Smooth muscle cell (in vitro differentiated cells): ENCODE measurements at regions not wholly inside any gene's neighbourhood (a gene's known extent, or its start where the extent isn't known, plus 50 kb on each side); places are given as distances from the start of the nearest gene placed in this dataset.

Source experiments
- DNase-seq: peaks from one replicate; lab custom pipeline; 2025; ENCODE audit not compliant: unreplicated experiment; lab: John Stamatoyannopoulos, UW
- H2AFZ ChIP-seq: fragments of 200-600 bp; sonication (generic); 2 replicates; pipeline ENCODE4 v1.6.0; 2016; ENCODE audit warnings: antibody characterized with exemption, low read depth, mild to moderate bottlenecking
- H3F3A ChIP-seq: fragments of 200-600 bp; sonication (generic); 2 replicates; pipeline ENCODE4 v1.6.0; 2017; ENCODE audit warnings: antibody characterized with exemption, low read depth
- H3K27ac ChIP-seq: fragments of 200-600 bp; sonication (generic); 2 replicates; pipeline ENCODE4 v1.5.1; 2016; ENCODE audit warnings: low read depth, mild to moderate bottlenecking
- H3K27me3 ChIP-seq: fragments of 200-600 bp; sonication (generic); 2 replicates; pipeline ENCODE4 v1.6.1; 2016; ENCODE audit warnings: low read depth, mild to moderate bottlenecking
- H3K36me3 ChIP-seq: fragments of 200-600 bp; sonication (generic); 2 replicates; pipeline ENCODE4 v1.5.1; 2016; ENCODE audit warnings: low read depth
- H3K4me1 ChIP-seq: fragments of 200-600 bp; sonication (generic); 2 replicates; pipeline ENCODE4 v1.5.1; 2016; ENCODE audit warnings: low read depth
- H3K4me2 ChIP-seq: fragments of 200-600 bp; sonication (generic); 2 replicates; pipeline ENCODE4 v1.6.0; 2016; ENCODE audit warnings: mild to moderate bottlenecking
- H3K4me3 ChIP-seq: fragments of 200-600 bp; sonication (generic); 2 replicates; pipeline ENCODE4 v1.5.1; 2016; ENCODE audit warnings: mild to moderate bottlenecking
- H3K79me2 ChIP-seq: fragments of 200-600 bp; sonication (generic); 2 replicates; pipeline ENCODE4 v1.6.0; 2016; ENCODE audit warnings: low read depth, mild to moderate bottlenecking
- H3K9ac ChIP-seq: fragments of 200-600 bp; sonication (generic); 2 replicates; pipeline ENCODE4 v1.6.0; 2016; ENCODE audit warnings: low read depth
- H3K9me3 ChIP-seq: fragments of 200-600 bp; sonication (generic); replicated peaks from 2 replicates; pipeline ENCODE4 v1.5.1; 2016; ENCODE audit warnings: low read depth
- H4K20me1 ChIP-seq: fragments of 200-600 bp; sonication (generic); 2 replicates; pipeline ENCODE4 v1.6.0; 2016; ENCODE audit warnings: low read depth
- WGBS: methylation state at CpG from one replicate; pipeline ENCODE4 v1.1.7; 2016; ENCODE audit warnings: low lambda C conversion rate; 5-methylcytosine and 5-hydroxymethylcytosine counted together
- TF ChIP-seq, protein P1 (sequence below): fragments of 200-600 bp; sonication (generic); IDR thresholded peaks from 2 replicates; pipeline ENCODE4 v1.5.1; 2017; ENCODE audit warnings: borderline replicate concordance, mild to moderate bottlenecking, antibody characterized with exemption; ENCODE audit not compliant: insufficient read depth, poor library complexity, severe bottlenecking

GRCh38 chr11:126118806-126119205, 56.1 kb upstream of the CDON start:
- peaks cover 4% of the 10 kb centered on the region for H3F3A ChIP-seq
- no peaks in the 10 kb centered on the region for H4K20me1 ChIP-seq
- no peak overlapping the region for H3K27ac ChIP-seq
- H3K4me3 ChIP-seq, result no peak overlapping the region
- H2AFZ ChIP-seq, result no peak overlapping the region
- TF ChIP-seq, protein P1, sequence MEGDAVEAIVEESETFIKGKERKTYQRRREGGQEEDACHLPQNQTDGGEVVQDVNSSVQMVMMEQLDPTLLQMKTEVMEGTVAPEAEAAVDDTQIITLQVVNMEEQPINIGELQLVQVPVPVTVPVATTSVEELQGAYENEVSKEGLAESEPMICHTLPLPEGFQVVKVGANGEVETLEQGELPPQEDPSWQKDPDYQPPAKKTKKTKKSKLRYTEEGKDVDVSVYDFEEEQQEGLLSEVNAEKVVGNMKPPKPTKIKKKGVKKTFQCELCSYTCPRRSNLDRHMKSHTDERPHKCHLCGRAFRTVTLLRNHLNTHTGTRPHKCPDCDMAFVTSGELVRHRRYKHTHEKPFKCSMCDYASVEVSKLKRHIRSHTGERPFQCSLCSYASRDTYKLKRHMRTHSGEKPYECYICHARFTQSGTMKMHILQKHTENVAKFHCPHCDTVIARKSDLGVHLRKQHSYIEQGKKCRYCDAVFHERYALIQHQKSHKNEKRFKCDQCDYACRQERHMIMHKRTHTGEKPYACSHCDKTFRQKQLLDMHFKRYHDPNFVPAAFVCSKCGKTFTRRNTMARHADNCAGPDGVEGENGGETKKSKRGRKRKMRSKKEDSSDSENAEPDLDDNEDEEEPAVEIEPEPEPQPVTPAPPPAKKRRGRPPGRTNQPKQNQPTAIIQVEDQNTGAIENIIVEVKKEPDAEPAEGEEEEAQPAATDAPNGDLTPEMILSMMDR, result no peak
- H3K4me1 ChIP-seq, result peaks cover 3% of the 10 kb centered on the region
- H3K4me2 ChIP-seq, result no peak overlapping the region
- H3K9ac ChIP-seq, result no peak overlapping the region
- no peaks in the 10 kb centered on the region for H3K79me2 ChIP-seq
- no peak for DNase-seq
- WGBS, result 91% methylated on average over 10 of the region's 10 CpGs
- H3K36me3 ChIP-seq, result no peaks in the 10 kb centered on the region
- no peaks in the 10 kb centered on the region for H3K27me3 ChIP-seq
- no peaks in the 10 kb centered on the region for H3K9me3 ChIP-seq

DNA sequence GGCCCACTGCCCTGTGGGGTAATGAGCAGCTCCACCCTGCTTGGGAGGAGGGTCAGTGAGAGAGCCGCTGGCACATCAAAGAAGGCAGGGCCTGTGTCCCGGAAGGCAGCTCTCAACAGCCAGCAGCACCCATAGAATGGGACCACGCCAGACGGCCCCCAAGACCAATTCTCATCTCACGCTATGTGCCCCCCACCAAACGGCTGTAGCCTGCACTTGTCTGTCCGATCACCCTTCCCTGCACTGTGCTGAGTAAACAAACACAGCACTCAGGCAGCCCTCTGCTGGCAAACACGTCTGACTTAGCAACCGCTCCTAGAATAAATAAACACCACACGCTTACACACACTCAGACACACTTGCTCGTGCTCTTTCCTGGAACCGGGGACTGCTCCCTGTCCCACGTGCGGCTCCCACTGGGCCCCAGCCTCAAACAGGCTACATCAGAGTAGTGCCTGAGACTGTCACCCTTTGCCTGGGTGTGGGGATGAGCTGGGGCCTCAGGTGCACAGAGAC, 53.2 kb upstream of the CDON start:
- TF ChIP-seq, protein P1, result peak; percentile 11
- no peak for DNase-seq
- H2AFZ ChIP-seq, result no peak overlapping the region
- no peaks in the 10 kb centered on the region for H3K36me3 ChIP-seq
- H3K4me3 ChIP-seq, result no peak overlapping the region
- no peaks in the 10 kb centered on the region for H3K9me3 ChIP-seq
- H4K20me1 ChIP-seq, result no peaks in the 10 kb centered on the region
- H3K27me3 ChIP-seq, result no peaks in the 10 kb centered on the region
- H3K79me2 ChIP-seq, result no peaks in the 10 kb centered on the region
- no peak overlapping the region for H3K9ac ChIP-seq
- H3F3A ChIP-seq, result peaks cover 4% of the 10 kb centered on the region
- H3K4me2 ChIP-seq, result peak overlapping the region; percentile 22
- H3K4me1 ChIP-seq, result peaks cover 4% of the 10 kb centered on the region
- WGBS, result 29% methylated on average over 13 of the region's 14 CpGs
- H3K27ac ChIP-seq, result no peak overlapping the region

DNA sequence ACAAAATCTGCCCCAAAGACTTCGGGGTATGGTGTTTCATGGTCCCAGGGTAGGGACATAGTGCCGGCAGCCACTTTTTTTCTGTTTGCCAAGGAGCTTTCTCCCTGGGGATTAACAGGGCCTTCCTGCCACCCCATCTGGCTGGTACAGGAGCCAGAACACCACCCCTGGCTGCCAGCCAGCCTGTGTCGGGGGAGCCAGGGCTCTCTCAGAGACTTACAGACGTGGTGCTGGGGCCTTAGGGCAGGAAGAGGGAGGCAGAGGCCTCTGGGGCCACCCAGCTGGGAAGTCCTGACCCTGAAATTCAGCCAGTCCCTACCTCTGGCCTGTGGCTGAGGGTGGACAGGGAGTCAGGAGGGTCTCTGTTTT, 52.4 kb upstream of the CDON start:
- Histone ChIP-seq H2AFZ (no peak overlapping the region), H3K4me3 (no peak overlapping the region), H3K4me2 (peak overlapping the region; percentile 22), H3K27me3 (no peaks in the 10 kb centered on the region), H4K20me1 (no peaks in the 10 kb centered on the region), H3K9me3 (no peaks in the 10 kb centered on the region), H3K36me3 (no peaks in the 10 kb centered on the region), H3K9ac (no peak overlapping the region), H3K4me1 (peaks cover 4% of the 10 kb centered on the region), H3K27ac (no peak overlapping the region), H3K79me2 (no peaks in the 10 kb centered on the region), H3F3A (peaks cover 4% of the 10 kb centered on the region)
- TF ChIP-seq, protein P1, result no peak
- no peak for DNase-seq
- WGBS, result 34% methylated on average over 4 of the region's 4 CpGs

- H3K4me1 ChIP-seq, result peaks cover 4% of the 10 kb centered on the region
- TF ChIP-seq, protein P1, result no peak
- no peak for DNase-seq
- peaks cover 4% of the 10 kb centered on the region for H3F3A ChIP-seq
- H3K4me3 ChIP-seq, result no peak overlapping the region
- H3K9me3 ChIP-seq, result no peaks in the 10 kb centered on the region
- H4K20me1 ChIP-seq, result no peaks in the 10 kb centered on the region
- peak overlapping the region; percentile 72 for H3K4me2 ChIP-seq
- no peaks in the 10 kb centered on the region for H3K79me2 ChIP-seq
- no peak overlapping the region for H3K9ac ChIP-seq
- H3K36me3 ChIP-seq, result no peaks in the 10 kb centered on the region
- no peak overlapping the region for H3K27ac ChIP-seq
- no peaks in the 10 kb centered on the region for H3K27me3 ChIP-seq
- no peak overlapping the region for H2AFZ ChIP-seq
- WGBS, result 53% methylated on average over 6 of the region's 6 CpGs
Measured at GRCh38 chr11:126114486-126115126, 51.9 kb upstream of the CDON start.
